Astrocyte of the spinal cord (primary cell): ENCODE measurements at regions not wholly inside any gene's neighbourhood (a gene's known extent, or its start where the extent isn't known, plus 50 kb on each side); places are given as distances from the start of the nearest gene placed in this dataset.

Source experiments
- DNase-seq: peaks from one replicate; pipeline ENCODE4 v3.0.0; 2011; ENCODE audit warnings: low read depth, low spot score
- H3K4me3 ChIP-seq: 2 replicates; pipeline ENCODE4 v1.5.1; 2011; ENCODE audit warnings: low read depth, mild to moderate bottlenecking, low read length, moderate library complexity
- in situ Hi-C: cut with HindIII; loops from 2 replicates; pipeline ENCODE4 v1.10.0; 2017; ENCODE audit warnings: low sequenced_read_pairs
- TF ChIP-seq, protein P1 (sequence below): IDR thresholded peaks from 2 replicates; pipeline ENCODE4 v1.5.1; 2012; ENCODE audit warnings: low read depth, mild to moderate bottlenecking, low read length, inconsistent platforms

DNA sequence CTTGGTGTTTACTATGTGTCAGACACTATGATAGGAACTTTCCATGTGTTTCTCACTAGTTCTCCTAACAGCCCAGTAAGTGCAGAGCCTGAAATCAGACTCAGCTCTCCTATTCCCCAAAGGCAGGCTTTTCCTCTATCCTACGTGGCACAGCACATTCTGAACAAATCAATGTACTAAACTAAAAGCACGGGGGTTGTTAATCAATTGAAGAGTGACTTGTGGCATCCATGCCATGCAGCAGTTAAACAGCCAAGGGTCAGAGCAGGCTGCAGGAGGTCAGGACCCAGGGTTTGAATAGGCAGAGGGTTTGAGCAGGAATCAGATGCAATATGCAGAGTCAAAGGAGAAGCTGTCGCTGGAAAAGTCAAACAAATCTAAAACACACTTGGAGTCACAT lies 289.7 kb upstream of the LDB2 start:
- no peak overlapping the region for H3K4me3 ChIP-seq
- in situ Hi-C loops: no loop called here
- TF ChIP-seq, protein P1, sequence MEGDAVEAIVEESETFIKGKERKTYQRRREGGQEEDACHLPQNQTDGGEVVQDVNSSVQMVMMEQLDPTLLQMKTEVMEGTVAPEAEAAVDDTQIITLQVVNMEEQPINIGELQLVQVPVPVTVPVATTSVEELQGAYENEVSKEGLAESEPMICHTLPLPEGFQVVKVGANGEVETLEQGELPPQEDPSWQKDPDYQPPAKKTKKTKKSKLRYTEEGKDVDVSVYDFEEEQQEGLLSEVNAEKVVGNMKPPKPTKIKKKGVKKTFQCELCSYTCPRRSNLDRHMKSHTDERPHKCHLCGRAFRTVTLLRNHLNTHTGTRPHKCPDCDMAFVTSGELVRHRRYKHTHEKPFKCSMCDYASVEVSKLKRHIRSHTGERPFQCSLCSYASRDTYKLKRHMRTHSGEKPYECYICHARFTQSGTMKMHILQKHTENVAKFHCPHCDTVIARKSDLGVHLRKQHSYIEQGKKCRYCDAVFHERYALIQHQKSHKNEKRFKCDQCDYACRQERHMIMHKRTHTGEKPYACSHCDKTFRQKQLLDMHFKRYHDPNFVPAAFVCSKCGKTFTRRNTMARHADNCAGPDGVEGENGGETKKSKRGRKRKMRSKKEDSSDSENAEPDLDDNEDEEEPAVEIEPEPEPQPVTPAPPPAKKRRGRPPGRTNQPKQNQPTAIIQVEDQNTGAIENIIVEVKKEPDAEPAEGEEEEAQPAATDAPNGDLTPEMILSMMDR: no peak
- DNase-seq: no peak

DNA sequence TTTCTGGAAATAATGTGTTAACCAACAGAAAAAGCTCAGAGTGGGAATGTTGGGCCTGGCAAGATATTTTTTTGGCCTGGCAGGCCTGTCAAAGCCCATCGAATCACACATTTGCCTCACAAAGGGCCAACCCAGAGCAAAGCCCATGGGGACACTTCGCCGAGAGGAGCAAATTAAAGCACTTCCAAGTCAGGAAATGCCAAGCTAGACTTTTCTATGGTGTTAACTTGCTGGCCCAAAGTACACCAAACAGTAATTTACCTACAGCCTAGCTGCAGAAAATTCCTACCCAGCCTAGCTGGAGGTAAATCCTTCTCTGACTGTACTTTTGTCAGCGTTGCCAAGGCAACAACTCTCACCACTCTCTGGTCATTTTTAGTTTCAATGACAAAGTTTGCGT lies 288.6 kb upstream of the LDB2 start:
- in situ Hi-C loops: no loop called here
- TF ChIP-seq, protein P1: no peak
- H3K4me3 ChIP-seq: no peak overlapping the region
- no peak for DNase-seq

DNA sequence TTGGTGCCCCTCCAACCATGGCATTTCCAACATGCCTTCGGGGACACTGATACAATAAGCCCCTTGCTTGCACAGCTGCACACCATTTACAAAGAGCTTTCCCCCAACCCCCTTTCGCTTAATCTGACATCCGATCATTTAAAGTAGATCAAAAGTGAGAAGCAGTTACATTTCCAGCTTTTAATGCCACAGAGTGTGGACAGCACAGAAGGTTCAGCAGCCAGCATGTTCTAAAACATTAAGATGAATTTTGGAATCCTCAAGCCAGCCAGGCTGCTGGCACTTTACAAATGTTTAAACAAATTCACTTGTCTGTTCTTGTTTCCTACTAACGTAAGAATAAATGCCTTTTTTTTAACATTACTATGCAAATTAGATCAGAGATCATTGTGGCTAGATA lies 284.4 kb upstream of the LDB2 start:
- no peak for DNase-seq
- no peak overlapping the region for H3K4me3 ChIP-seq
- in situ Hi-C loops: no loop called here
- TF ChIP-seq, protein P1: no peak

- no peak for DNase-seq
- TF ChIP-seq, protein P1: no peak
- no peak overlapping the region for H3K4me3 ChIP-seq
- in situ Hi-C loops: no loop called here
Measured at GRCh38 chr4:17174751-17175150, 276.3 kb upstream of the LDB2 start.

DNA sequence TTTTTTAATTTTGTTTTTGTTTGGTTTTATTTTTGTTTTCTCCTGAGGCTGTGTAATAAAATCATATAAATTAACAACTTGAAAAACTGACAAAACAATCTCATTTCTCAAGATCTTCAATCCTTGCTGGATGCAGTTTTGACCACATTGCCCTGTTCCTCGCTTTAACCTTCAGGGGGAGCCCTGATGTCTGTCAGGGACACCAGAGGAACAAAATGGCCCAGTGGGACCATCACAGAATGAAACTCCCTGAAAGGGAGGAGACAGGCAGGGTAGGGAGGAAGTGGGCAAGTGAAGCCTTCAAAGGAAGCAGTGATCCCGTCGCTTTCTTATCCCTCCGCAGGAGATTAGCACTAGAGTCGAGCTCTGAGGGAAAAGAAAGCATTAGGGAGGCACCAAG lies 274.9 kb upstream of the LDB2 start:
- H3K4me3 ChIP-seq: no peak overlapping the region
- DNase-seq: no peak
- TF ChIP-seq, protein P1: peak; percentile 28
- in situ Hi-C loops: no loop called here

GRCh38 chr4:17170131-17170530 lies 271.7 kb upstream of the LDB2 start:
- TF ChIP-seq, protein P1: no peak
- DNase-seq: no peak
- H3K4me3 ChIP-seq: no peak overlapping the region
- in situ Hi-C loops: no loop called here

- DNase-seq: no peak
- TF ChIP-seq, protein P1: no peak
- in situ Hi-C loops: no loop called here
- H3K4me3 ChIP-seq: no peak overlapping the region
Measured at GRCh38 chr4:17169699-17170098, 271.3 kb upstream of the LDB2 start.
